Fibroblast of lung (primary cell): ENCODE measurements at regions not wholly inside any gene's neighbourhood (a gene's known extent, or its start where the extent isn't known, plus 50 kb on each side); places are given as distances from the start of the nearest gene placed in this dataset.

Experiments used
- EZH2 ChIP-seq: IDR thresholded peaks from 2 replicates; pipeline ENCODE4 v1.5.1; 2012; ENCODE audit warnings: low read length, control low read depth, mild to moderate bottlenecking; ENCODE audit errors: missing control alignments
- TF ChIP-seq, protein P1 (sequence below), 2 donors: IDR thresholded peaks in 1 of 2; conservative IDR thresholded peaks in 1 of 2; 1 replicate in 1 of 2; 2 replicates in 1 of 2; pipeline ENCODE4 v1.5.1; 2011 to 2012; ENCODE audit warnings: low read length in 2 of 2, control low read depth in 1 of 2, inconsistent platforms in 1 of 2, low read depth in 1 of 2, mild to moderate bottlenecking in 1 of 2

GRCh38 chr5:117732264-117732663 is 1157.6 kb upstream of the SEMA6A start:
- TF ChIP-seq, protein P1, sequence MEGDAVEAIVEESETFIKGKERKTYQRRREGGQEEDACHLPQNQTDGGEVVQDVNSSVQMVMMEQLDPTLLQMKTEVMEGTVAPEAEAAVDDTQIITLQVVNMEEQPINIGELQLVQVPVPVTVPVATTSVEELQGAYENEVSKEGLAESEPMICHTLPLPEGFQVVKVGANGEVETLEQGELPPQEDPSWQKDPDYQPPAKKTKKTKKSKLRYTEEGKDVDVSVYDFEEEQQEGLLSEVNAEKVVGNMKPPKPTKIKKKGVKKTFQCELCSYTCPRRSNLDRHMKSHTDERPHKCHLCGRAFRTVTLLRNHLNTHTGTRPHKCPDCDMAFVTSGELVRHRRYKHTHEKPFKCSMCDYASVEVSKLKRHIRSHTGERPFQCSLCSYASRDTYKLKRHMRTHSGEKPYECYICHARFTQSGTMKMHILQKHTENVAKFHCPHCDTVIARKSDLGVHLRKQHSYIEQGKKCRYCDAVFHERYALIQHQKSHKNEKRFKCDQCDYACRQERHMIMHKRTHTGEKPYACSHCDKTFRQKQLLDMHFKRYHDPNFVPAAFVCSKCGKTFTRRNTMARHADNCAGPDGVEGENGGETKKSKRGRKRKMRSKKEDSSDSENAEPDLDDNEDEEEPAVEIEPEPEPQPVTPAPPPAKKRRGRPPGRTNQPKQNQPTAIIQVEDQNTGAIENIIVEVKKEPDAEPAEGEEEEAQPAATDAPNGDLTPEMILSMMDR (conservative IDR thresholded peaks at IDR 0.05 in 1 of 2, IDR thresholded peaks at IDR 0.05 in 1 of 2; ENCODE audit: low read depth in 1 of 2, low read length in 2 of 2) = no peak
- no peak for TF ChIP-seq EZH2
